ENCODE measurements at regions not wholly inside any gene's neighbourhood (a gene's known extent, or its start where the extent isn't known, plus 50 kb on each side); places are given as distances from the start of the nearest gene placed in this dataset.

DNA sequence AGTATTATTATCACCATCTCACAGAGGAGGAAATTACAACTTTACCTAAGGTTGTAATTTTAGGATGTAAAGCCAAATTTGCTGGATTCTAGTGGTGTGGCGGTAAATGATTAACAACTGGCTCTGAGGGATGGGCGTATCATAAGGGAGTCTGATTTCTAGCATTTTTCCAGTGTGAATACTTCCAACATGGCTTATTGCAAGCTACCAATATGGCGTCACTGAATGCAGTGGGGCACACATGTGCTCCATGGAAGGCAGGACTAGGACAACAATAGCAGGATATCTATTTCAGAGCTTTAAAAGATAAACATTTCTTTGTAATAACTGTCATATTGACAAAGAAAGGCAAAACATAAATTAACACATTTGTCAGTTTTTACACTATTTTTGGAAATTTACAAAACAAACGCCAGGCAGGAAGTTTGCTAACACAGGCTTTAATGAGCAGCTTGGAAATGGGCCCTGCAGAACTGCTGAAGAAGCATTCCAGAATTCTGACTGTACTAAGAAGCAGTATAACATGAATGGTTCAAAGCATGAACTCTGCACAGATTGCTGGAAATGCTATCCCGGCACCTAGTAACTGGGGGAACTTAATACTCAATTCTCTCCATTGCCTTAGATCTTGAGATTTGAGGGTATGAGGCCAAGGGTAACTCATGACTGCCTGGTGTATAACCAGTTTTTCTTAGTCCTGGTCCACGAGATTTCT, 439.3 kb upstream of the MAP2 start:
- Mint-ChIP-seq H3K4me3 (no peak overlapping the region), H3K4me1 (no peaks in the 10 kb centered on the region), H3K27ac (no peak overlapping the region), H3K27me3 (no peaks in the 10 kb centered on the region), H3K9me3 (ENCODE audit: insufficient read depth) (no peaks in the 10 kb centered on the region)
- H3K79me2 ChIP-seq (ENCODE audit: control insufficient read depth, insufficient read depth, low read length), result no peaks in the 10 kb centered on the region
- TF ChIP-seq EZH2 (IDR thresholded peaks at IDR 0.05; ENCODE audit: borderline replicate concordance, insufficient read depth, low read depth, low read length, poor library complexity, severe bottlenecking), result no peak
- TF ChIP-seq, protein P1, sequence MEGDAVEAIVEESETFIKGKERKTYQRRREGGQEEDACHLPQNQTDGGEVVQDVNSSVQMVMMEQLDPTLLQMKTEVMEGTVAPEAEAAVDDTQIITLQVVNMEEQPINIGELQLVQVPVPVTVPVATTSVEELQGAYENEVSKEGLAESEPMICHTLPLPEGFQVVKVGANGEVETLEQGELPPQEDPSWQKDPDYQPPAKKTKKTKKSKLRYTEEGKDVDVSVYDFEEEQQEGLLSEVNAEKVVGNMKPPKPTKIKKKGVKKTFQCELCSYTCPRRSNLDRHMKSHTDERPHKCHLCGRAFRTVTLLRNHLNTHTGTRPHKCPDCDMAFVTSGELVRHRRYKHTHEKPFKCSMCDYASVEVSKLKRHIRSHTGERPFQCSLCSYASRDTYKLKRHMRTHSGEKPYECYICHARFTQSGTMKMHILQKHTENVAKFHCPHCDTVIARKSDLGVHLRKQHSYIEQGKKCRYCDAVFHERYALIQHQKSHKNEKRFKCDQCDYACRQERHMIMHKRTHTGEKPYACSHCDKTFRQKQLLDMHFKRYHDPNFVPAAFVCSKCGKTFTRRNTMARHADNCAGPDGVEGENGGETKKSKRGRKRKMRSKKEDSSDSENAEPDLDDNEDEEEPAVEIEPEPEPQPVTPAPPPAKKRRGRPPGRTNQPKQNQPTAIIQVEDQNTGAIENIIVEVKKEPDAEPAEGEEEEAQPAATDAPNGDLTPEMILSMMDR (IDR thresholded peaks at IDR 0.05), result no peak
- no peaks in the 10 kb centered on the region for H3K36me3 ChIP-seq (replicated peaks in 1 of 2; ENCODE audit: control extremely low read depth in 1 of 2, control insufficient read depth in 1 of 2, extremely low read depth in 1 of 2, insufficient read depth in 2 of 2, low read length in 1 of 2)
- intact Hi-C loops (cut with micrococcal nuclease), result no loop called here
- H3K9me3 ChIP-seq (ENCODE audit: control extremely low read depth in 1 of 3, control insufficient read depth in 2 of 3, insufficient read depth in 1 of 3, low read length in 2 of 3), result no peaks in the 10 kb centered on the region
- ATAC-seq (ENCODE audit: low read depth) (no peak), DNase-seq (no peak)
- no peak overlapping the region for H3K4me3 ChIP-seq (ENCODE audit: control extremely low read depth in 1 of 5, extremely low read depth in 1 of 5, insufficient read depth in 1 of 5, low read depth in 2 of 5, low read length in 4 of 5)
- no peaks in the 10 kb centered on the region for H3K4me1 ChIP-seq (ENCODE audit: control insufficient read depth in 2 of 2, insufficient read depth in 2 of 2, low read length in 2 of 2)
- H3K27ac ChIP-seq (ENCODE audit: low read length in 2 of 2), result no peak overlapping the region
- 60% methylated on average over 2 of the region's 6 CpGs for WGBS (ENCODE audit: insufficient coverage)
- no peaks in the 10 kb centered on the region for H3K27me3 ChIP-seq (replicated peaks in 1 of 4; ENCODE audit: control extremely low read depth in 1 of 4, control insufficient read depth in 3 of 4, insufficient read depth in 4 of 4, low read length in 3 of 4)
- H4K20me1 ChIP-seq (ENCODE audit: control insufficient read depth, insufficient read depth, low read length, poor library complexity, severe bottlenecking), result no peaks in the 10 kb centered on the region
- H3K4me2 ChIP-seq (replicated peaks; ENCODE audit: low read depth, low read length, poor library complexity, severe bottlenecking), result no peak overlapping the region
- no peak overlapping the region for H2AFZ ChIP-seq (ENCODE audit: insufficient read depth, low read depth, low read length, poor library complexity, severe bottlenecking)
- ChIA-PET POLR2A (no interaction called here), CTCF (interaction anchor here (0.6 kb wide), 1 partner anchor 1270 kb away, joined by 3 read pairs; no protein-coding TSS in a partner anchor)
- H3K9ac ChIP-seq (ENCODE audit: low read length), result no peak overlapping the region

DNA sequence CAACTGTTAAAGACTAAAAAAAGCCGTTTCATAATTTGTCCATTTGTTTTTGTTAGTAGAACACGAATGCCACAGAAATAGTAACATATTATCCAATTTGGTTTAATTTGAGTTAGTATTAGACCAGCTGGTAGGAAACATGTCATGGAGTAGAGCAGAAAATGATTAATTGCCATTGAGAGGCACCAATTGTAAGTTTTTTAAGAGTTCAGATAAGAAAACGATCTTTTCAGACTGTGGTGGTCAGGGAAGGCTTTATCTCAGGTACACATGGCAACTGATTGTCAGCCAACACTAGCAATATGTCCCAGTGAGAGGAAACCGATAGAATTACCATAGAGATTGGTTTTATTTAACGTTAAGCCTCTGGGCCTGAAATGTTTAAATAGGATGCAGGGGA, 438.2 kb upstream of the MAP2 start:
- Histone ChIP-seq H3K9me3 (ENCODE audit: control extremely low read depth in 1 of 3, control insufficient read depth in 2 of 3, insufficient read depth in 1 of 3, low read length in 2 of 3) (no peaks in the 10 kb centered on the region), H4K20me1 (ENCODE audit: control insufficient read depth, insufficient read depth, low read length, poor library complexity, severe bottlenecking) (no peaks in the 10 kb centered on the region), H3K79me2 (ENCODE audit: control insufficient read depth, insufficient read depth, low read length) (no peaks in the 10 kb centered on the region), H3K27me3 (replicated peaks in 1 of 4; ENCODE audit: control extremely low read depth in 1 of 4, control insufficient read depth in 3 of 4, insufficient read depth in 4 of 4, low read length in 3 of 4) (no peaks in the 10 kb centered on the region), H3K27ac (ENCODE audit: low read length in 2 of 2) (no peak overlapping the region), H3K36me3 (replicated peaks in 1 of 2; ENCODE audit: control extremely low read depth in 1 of 2, control insufficient read depth in 1 of 2, extremely low read depth in 1 of 2, insufficient read depth in 2 of 2, low read length in 1 of 2) (no peaks in the 10 kb centered on the region), H3K4me3 (ENCODE audit: control extremely low read depth in 1 of 5, extremely low read depth in 1 of 5, insufficient read depth in 1 of 5, low read depth in 2 of 5, low read length in 4 of 5) (no peak overlapping the region), H2AFZ (ENCODE audit: insufficient read depth, low read depth, low read length, poor library complexity, severe bottlenecking) (no peak overlapping the region), H3K9ac (ENCODE audit: low read length) (no peak overlapping the region), H3K4me1 (ENCODE audit: control insufficient read depth in 2 of 2, insufficient read depth in 2 of 2, low read length in 2 of 2) (no peaks in the 10 kb centered on the region), H3K4me2 (replicated peaks; ENCODE audit: low read depth, low read length, poor library complexity, severe bottlenecking) (no peak overlapping the region)
- no peaks in the 10 kb centered on the region for H3K27me3 Mint-ChIP-seq
- H3K27ac Mint-ChIP-seq, result no peak overlapping the region
- CTCF ChIA-PET, result no interaction called here
- 10% methylated on average over 3 of the region's 5 CpGs for WGBS (ENCODE audit: insufficient coverage)
- ATAC-seq (ENCODE audit: low read depth), result no peak
- POLR2A ChIA-PET, result no interaction called here
- TF ChIP-seq EZH2 (IDR thresholded peaks at IDR 0.05; ENCODE audit: borderline replicate concordance, insufficient read depth, low read depth, low read length, poor library complexity, severe bottlenecking), result no peak
- TF ChIP-seq, protein P1 (IDR thresholded peaks at IDR 0.05), result no peak
- no peaks in the 10 kb centered on the region for H3K9me3 Mint-ChIP-seq (ENCODE audit: insufficient read depth)
- no peak for DNase-seq
- no peaks in the 10 kb centered on the region for H3K4me1 Mint-ChIP-seq
- H3K4me3 Mint-ChIP-seq, result no peak overlapping the region
- intact Hi-C loops (cut with micrococcal nuclease), result no loop called here
